Lower lobe of right lung (tissue), 2 donors: ENCODE measurements at regions not wholly inside any gene's neighbourhood (a gene's known extent, or its start where the extent isn't known, plus 50 kb on each side); places are given as distances from the start of the nearest gene placed in this dataset.

Experiments
- ATAC-seq, 2 donors: fragments of 200-7000 bp; cut with Tn5 transposase; one replicate each; pipeline ENCODE4 v1.9.1; 2020 to 2022; ENCODE audit warnings: mild to moderate bottlenecking in 2 of 2, moderate library complexity in 2 of 2
- DNase-seq: peaks from one replicate; pipeline ENCODE4 v3.0.0-alpha.2; 2020
- H3K27ac ChIP-seq: fragments of 200-600 bp; one replicate; pipeline ENCODE4 v1.8.0; 2022
- H3K27me3 ChIP-seq: fragments of 200-600 bp; one replicate; pipeline ENCODE4 v1.8.0; 2022; ENCODE audit warnings: low read depth
- H3K36me3 ChIP-seq: fragments of 200-600 bp; one replicate; pipeline ENCODE4 v1.8.0; 2022; ENCODE audit warnings: mild to moderate bottlenecking
- H3K4me1 ChIP-seq: fragments of 200-600 bp; one replicate; pipeline ENCODE4 v1.8.0; 2022
- H3K4me3 ChIP-seq: fragments of 200-600 bp; one replicate; pipeline ENCODE4 v1.8.0; 2022; ENCODE audit warnings: mild to moderate bottlenecking
- H3K9me3 ChIP-seq: fragments of 200-600 bp; one replicate; pipeline ENCODE4 v1.8.0; 2022
- CTCF ChIP-seq: fragments of 200-600 bp; IDR thresholded peaks from one replicate; pipeline ENCODE4 v1.8.0; 2022; ENCODE audit warnings: antibody characterized with exemption, mild to moderate bottlenecking
- intact Hi-C: fragments of 100-400 bp; cut with DNase I; formaldehyde crosslinking; loops from one replicate; pipeline ENCODE4 v1.11.0; 2022
- donor health status: DM: no; HTN: yes; CAD: no; lungs with severe emphysema.

- H3K4me3 ChIP-seq, result no peak overlapping the region
- no peak overlapping the region for H3K27ac ChIP-seq
- no peak for TF ChIP-seq CTCF
- peaks cover 15% of the 10 kb centered on the region for H3K9me3 ChIP-seq
- H3K4me1 ChIP-seq, result no peaks in the 10 kb centered on the region
- H3K36me3 ChIP-seq, result no peaks in the 10 kb centered on the region
- intact Hi-C loops, result no loop called here
- DNase-seq (no peak), ATAC-seq (no peak)
- no peaks in the 10 kb centered on the region for H3K27me3 ChIP-seq
Observed at GRCh38 chr4:35710343-35710742, 534.0 kb downstream of the ARAP2 start.

- TF ChIP-seq CTCF, result no peak
- no peaks in the 10 kb centered on the region for H3K27me3 ChIP-seq
- H3K4me3 ChIP-seq, result no peak overlapping the region
- H3K4me1 ChIP-seq, result no peaks in the 10 kb centered on the region
- ATAC-seq (no peak), DNase-seq (no peak)
- no peak overlapping the region for H3K27ac ChIP-seq
- H3K36me3 ChIP-seq, result no peaks in the 10 kb centered on the region
- peaks cover 15% of the 10 kb centered on the region for H3K9me3 ChIP-seq
- intact Hi-C loops, result no loop called here
Observed at GRCh38 chr4:35711127-35711526, 533.2 kb downstream of the ARAP2 start.

- DNase-seq, result no peak
- H3K4me1 ChIP-seq, result no peaks in the 10 kb centered on the region
- no peak overlapping the region for H3K27ac ChIP-seq
- no peak for TF ChIP-seq CTCF
- ATAC-seq, result no peak
- intact Hi-C loops, result no loop called here
- no peak overlapping the region for H3K4me3 ChIP-seq
- H3K27me3 ChIP-seq, result no peaks in the 10 kb centered on the region
- no peaks in the 10 kb centered on the region for H3K9me3 ChIP-seq
- no peaks in the 10 kb centered on the region for H3K36me3 ChIP-seq
Observed at GRCh38 chr4:35723973-35724372, 520.3 kb downstream of the ARAP2 start.

- DNase-seq, result no peak
- Histone ChIP-seq H3K9me3 (no peaks in the 10 kb centered on the region), H3K4me3 (no peak overlapping the region), H3K36me3 (no peaks in the 10 kb centered on the region), H3K27me3 (no peaks in the 10 kb centered on the region), H3K4me1 (no peaks in the 10 kb centered on the region), H3K27ac (no peak overlapping the region)
- intact Hi-C loops, result no loop called here
- no peak for ATAC-seq
- TF ChIP-seq CTCF, result no peak
Observed at GRCh38 chr4:35725131-35725530, 519.2 kb downstream of the ARAP2 start.

GRCh38 chr4:35730414-35730813, 513.9 kb downstream of the ARAP2 start:
- Histone ChIP-seq H3K4me3 (no peak overlapping the region), H3K27me3 (no peaks in the 10 kb centered on the region), H3K9me3 (no peaks in the 10 kb centered on the region), H3K36me3 (no peaks in the 10 kb centered on the region), H3K4me1 (no peaks in the 10 kb centered on the region), H3K27ac (no peak overlapping the region)
- no peak for TF ChIP-seq CTCF
- peak in 1 of 2 donors; percentile 19 for ATAC-seq
- DNase-seq, result no peak
- intact Hi-C loops, result no loop called here
